Loucy (cell line): ENCODE measurements at regions not wholly inside any gene's neighbourhood (a gene's known extent, or its start where the extent isn't known, plus 50 kb on each side); places are given as distances from the start of the nearest gene placed in this dataset.

Experiments
- H2AFZ ChIP-seq: fragments of 200-600 bp; sonication (generic); 2 replicates; pipeline ENCODE4 v1.6.0; 2016; ENCODE audit warnings: antibody characterized with exemption, mild to moderate bottlenecking, low read length, moderate library complexity
- H3F3A ChIP-seq: fragments of 200-600 bp; 2 replicates; pipeline ENCODE4 v1.6.0; 2016; ENCODE audit warnings: antibody characterized with exemption, low read depth, mild to moderate bottlenecking
- H3K27me3 ChIP-seq: fragments of 200-600 bp; sonication (generic); 2 replicates; pipeline ENCODE4 v1.6.1; 2014; ENCODE audit warnings: low read length, mild to moderate bottlenecking; ENCODE audit not compliant: insufficient read depth, poor library complexity, severe bottlenecking
- H3K36me3 ChIP-seq: fragments of 200-600 bp; sonication (generic); 2 replicates; pipeline ENCODE4 v1.6.1; 2016; ENCODE audit warnings: low read length; ENCODE audit not compliant: insufficient read depth
- H3K4me1 ChIP-seq: fragments of 200-600 bp; sonication (generic); 2 replicates; pipeline ENCODE4 v1.5.1; 2014; ENCODE audit warnings: low read length, mild to moderate bottlenecking; ENCODE audit not compliant: insufficient read depth, poor library complexity, severe bottlenecking
- H3K4me2 ChIP-seq: fragments of 200-600 bp; sonication (generic); 2 replicates; pipeline ENCODE4 v1.6.0; 2014; ENCODE audit warnings: antibody characterized with exemption, low read length, low read depth, mild to moderate bottlenecking; ENCODE audit not compliant: poor library complexity, severe bottlenecking
- H3K4me3 ChIP-seq: fragments of 200-600 bp; sonication (generic); 2 replicates; pipeline ENCODE4 v1.5.1; 2014; ENCODE audit warnings: low read length, mild to moderate bottlenecking, mixed read lengths; ENCODE audit not compliant: poor library complexity, severe bottlenecking
- H3K79me2 ChIP-seq: fragments of 200-600 bp; sonication (generic); 2 replicates; pipeline ENCODE4 v1.6.1; 2014; ENCODE audit warnings: low read length; ENCODE audit not compliant: insufficient read depth
- H3K9ac ChIP-seq: fragments of 200-600 bp; sonication (generic); 2 replicates; pipeline ENCODE4 v1.6.0; 2014; ENCODE audit warnings: mild to moderate bottlenecking, low read depth, low read length, moderate library complexity; ENCODE audit not compliant: poor library complexity, severe bottlenecking
- H3K9me2 ChIP-seq: fragments of 200-600 bp; sonication (generic); replicated peaks from 2 replicates; pipeline ENCODE4 v1.6.1; 2016; ENCODE audit warnings: low read depth, low read length, mixed read lengths
- H3K9me3 ChIP-seq: fragments of 200-600 bp; sonication (generic); 2 replicates; pipeline ENCODE4 v1.6.1; 2014; ENCODE audit warnings: mild to moderate bottlenecking, antibody characterized with exemption, low read length, low read depth; ENCODE audit not compliant: insufficient read depth
- H4K20me1 ChIP-seq: fragments of 200-600 bp; sonication (generic); 2 replicates; pipeline ENCODE4 v1.6.0; 2014; ENCODE audit warnings: antibody characterized with exemption, low read length, mild to moderate bottlenecking; ENCODE audit not compliant: insufficient read depth, poor library complexity, severe bottlenecking
- CTCF ChIP-seq: fragments of 200-600 bp; sonication (generic); conservative IDR thresholded peaks from 2 replicates; pipeline ENCODE4 v1.5.1; 2014; ENCODE audit warnings: mild to moderate bottlenecking, antibody characterized with exemption, low read length
- EZH2phosphoT487 ChIP-seq: fragments of 200-600 bp; IDR thresholded peaks from 2 replicates; pipeline ENCODE4 v1.6.1; 2018; ENCODE audit warnings: antibody characterized with exemption, mild to moderate bottlenecking, moderate library complexity, borderline replicate concordance

GRCh38 chr13:109858319-109858718, 71.9 kb upstream of the IRS2 start:
- Histone ChIP-seq H3K36me3 (no peaks in the 10 kb centered on the region), H3K79me2 (no peaks in the 10 kb centered on the region), H4K20me1 (no peaks in the 10 kb centered on the region), H3F3A (no peaks in the 10 kb centered on the region), H3K4me3 (no peak overlapping the region), H3K9ac (no peak overlapping the region), H3K9me2 (no peaks in the 10 kb centered on the region), H3K4me2 (no peak overlapping the region), H3K27me3 (peaks cover 10% of the 10 kb centered on the region), H2AFZ (no peak overlapping the region), H3K9me3 (no peaks in the 10 kb centered on the region), H3K4me1 (no peaks in the 10 kb centered on the region)
- TF ChIP-seq EZH2phosphoT487 (no peak), CTCF (no peak)

- Histone ChIP-seq H4K20me1 (no peaks in the 10 kb centered on the region), H3K9me3 (no peaks in the 10 kb centered on the region), H3K9me2 (no peaks in the 10 kb centered on the region), H3K4me2 (no peak overlapping the region), H3K4me3 (no peak overlapping the region), H2AFZ (no peak overlapping the region), H3K36me3 (no peaks in the 10 kb centered on the region), H3F3A (no peaks in the 10 kb centered on the region), H3K4me1 (no peaks in the 10 kb centered on the region), H3K27me3 (peaks cover 13% of the 10 kb centered on the region), H3K9ac (no peak overlapping the region), H3K79me2 (no peaks in the 10 kb centered on the region)
- TF ChIP-seq CTCF = no peak
- TF ChIP-seq EZH2phosphoT487 = no peak
These were observed 71.4 kb upstream of the IRS2 start for GRCh38 chr13:109857803-109858202.

- H2AFZ ChIP-seq = no peak overlapping the region
- no peaks in the 10 kb centered on the region for H3K36me3 ChIP-seq
- H3K9me3 ChIP-seq = no peaks in the 10 kb centered on the region
- H3K9ac ChIP-seq = no peak overlapping the region
- peaks cover 13% of the 10 kb centered on the region for H3K27me3 ChIP-seq
- TF ChIP-seq CTCF (no peak), EZH2phosphoT487 (no peak)
- no peak overlapping the region for H3K4me3 ChIP-seq
- H3K4me2 ChIP-seq = no peak overlapping the region
- H3K9me2 ChIP-seq = no peaks in the 10 kb centered on the region
- H4K20me1 ChIP-seq = no peaks in the 10 kb centered on the region
- H3K79me2 ChIP-seq = no peaks in the 10 kb centered on the region
- no peaks in the 10 kb centered on the region for H3K4me1 ChIP-seq
- no peaks in the 10 kb centered on the region for H3F3A ChIP-seq
These were observed 70.9 kb upstream of the IRS2 start for GRCh38 chr13:109857325-109857724.
